22Rv1 (cell line): ENCODE measurements at regions not wholly inside any gene's neighbourhood (a gene's known extent, or its start where the extent isn't known, plus 50 kb on each side); places are given as distances from the start of the nearest gene placed in this dataset.

Experiments
- ZFX ChIP-seq: fragments of 450-650 bp; IDR thresholded peaks from 2 replicates; pipeline ENCODE4 v1.6.1; 2017; ENCODE audit warnings: antibody characterized with exemption, borderline replicate concordance
- TF ChIP-seq, protein P1 (sequence below): fragments of 450-650 bp; IDR thresholded peaks from 2 replicates; pipeline ENCODE4 v1.5.1; 2017; ENCODE audit warnings: mild to moderate bottlenecking

DNA sequence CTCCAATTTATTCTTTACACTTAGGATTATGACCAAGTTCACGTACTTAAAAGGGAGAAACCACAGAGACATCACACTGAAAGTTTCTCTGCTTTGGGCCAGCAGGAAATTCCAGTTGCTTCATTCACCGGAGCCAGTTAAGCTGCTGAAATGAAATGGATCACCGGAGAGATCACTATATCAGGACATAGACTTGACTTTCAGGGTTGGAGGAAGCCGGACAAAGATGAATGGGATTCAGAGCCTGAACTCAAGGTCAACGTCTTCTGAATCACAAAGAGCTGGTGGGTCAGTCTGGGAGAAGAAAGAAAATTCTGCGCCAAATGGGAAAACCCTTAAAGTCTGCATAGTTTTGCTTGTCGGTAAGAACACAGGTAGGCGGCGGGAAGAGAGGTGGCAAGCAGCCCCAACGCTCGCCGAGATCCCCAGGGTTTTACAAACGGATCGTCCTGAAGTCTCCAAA lies 81.9 kb upstream of the CCDC28A start:
- TF ChIP-seq, protein P1, sequence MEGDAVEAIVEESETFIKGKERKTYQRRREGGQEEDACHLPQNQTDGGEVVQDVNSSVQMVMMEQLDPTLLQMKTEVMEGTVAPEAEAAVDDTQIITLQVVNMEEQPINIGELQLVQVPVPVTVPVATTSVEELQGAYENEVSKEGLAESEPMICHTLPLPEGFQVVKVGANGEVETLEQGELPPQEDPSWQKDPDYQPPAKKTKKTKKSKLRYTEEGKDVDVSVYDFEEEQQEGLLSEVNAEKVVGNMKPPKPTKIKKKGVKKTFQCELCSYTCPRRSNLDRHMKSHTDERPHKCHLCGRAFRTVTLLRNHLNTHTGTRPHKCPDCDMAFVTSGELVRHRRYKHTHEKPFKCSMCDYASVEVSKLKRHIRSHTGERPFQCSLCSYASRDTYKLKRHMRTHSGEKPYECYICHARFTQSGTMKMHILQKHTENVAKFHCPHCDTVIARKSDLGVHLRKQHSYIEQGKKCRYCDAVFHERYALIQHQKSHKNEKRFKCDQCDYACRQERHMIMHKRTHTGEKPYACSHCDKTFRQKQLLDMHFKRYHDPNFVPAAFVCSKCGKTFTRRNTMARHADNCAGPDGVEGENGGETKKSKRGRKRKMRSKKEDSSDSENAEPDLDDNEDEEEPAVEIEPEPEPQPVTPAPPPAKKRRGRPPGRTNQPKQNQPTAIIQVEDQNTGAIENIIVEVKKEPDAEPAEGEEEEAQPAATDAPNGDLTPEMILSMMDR = no peak
- no peak for TF ChIP-seq ZFX
